ENCODE measurements at regions not wholly inside any gene's neighbourhood (a gene's known extent, or its start where the extent isn't known, plus 50 kb on each side); places are given as distances from the start of the nearest gene placed in this dataset.

DNA sequence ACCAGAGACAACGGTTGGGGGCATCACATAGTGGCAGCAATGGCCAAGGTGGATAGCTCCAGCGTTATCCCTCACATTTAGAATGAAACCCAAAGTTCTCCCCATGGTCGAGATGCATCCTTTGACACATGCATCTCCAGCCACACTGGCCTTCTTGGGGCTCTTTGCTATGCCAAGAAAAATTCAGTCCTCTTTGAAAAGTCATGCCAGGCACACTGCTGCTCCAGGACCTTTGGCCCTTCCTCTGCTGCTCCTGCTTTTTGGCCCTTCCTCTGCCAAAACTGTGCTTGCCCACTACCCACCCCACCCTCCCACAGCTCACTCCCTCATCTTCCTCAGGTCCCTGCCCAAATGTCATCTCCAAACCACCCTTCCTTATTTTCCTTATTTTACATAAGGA lies 106.4 kb downstream of the C1orf94 start:
- no peaks in the 10 kb centered on the region for H3K27me3 ChIP-seq (ENCODE audit: insufficient read depth, low read length, poor library complexity)
- ATAC-seq (ENCODE audit: insufficient read depth, low read depth), result no peak

GRCh38 chr1:34286511-34286910 lies 109.8 kb downstream of the C1orf94 start:
- DNase-seq, result no peak
- Histone ChIP-seq H3K36me3 (ENCODE audit: insufficient read depth, low read length) (no peaks in the 10 kb centered on the region), H3K4me3 (ENCODE audit: low read depth in 1 of 2, low read length in 2 of 2) (no peak overlapping the region), H3K79me2 (ENCODE audit: insufficient read depth, low read length) (no peaks in the 10 kb centered on the region), H3K9ac (ENCODE audit: low read depth, low read length) (no peak overlapping the region), H3K27ac (ENCODE audit: low read length) (no peak overlapping the region), H3K4me2 (ENCODE audit: insufficient read depth, low read length) (no peak overlapping the region), H3K9me3 (ENCODE audit: insufficient read depth, low read length, severe bottlenecking) (no peaks in the 10 kb centered on the region), H2AFZ (ENCODE audit: low read depth, low read length) (no peak overlapping the region), H3K27me3 (ENCODE audit: insufficient read depth, low read length, poor library complexity) (peaks cover 4% of the 10 kb centered on the region), H3K4me1 (ENCODE audit: insufficient read depth, low read length) (no peaks in the 10 kb centered on the region), H4K20me1 (ENCODE audit: insufficient read depth, low read length) (no peaks in the 10 kb centered on the region)
- TF ChIP-seq, protein P1, sequence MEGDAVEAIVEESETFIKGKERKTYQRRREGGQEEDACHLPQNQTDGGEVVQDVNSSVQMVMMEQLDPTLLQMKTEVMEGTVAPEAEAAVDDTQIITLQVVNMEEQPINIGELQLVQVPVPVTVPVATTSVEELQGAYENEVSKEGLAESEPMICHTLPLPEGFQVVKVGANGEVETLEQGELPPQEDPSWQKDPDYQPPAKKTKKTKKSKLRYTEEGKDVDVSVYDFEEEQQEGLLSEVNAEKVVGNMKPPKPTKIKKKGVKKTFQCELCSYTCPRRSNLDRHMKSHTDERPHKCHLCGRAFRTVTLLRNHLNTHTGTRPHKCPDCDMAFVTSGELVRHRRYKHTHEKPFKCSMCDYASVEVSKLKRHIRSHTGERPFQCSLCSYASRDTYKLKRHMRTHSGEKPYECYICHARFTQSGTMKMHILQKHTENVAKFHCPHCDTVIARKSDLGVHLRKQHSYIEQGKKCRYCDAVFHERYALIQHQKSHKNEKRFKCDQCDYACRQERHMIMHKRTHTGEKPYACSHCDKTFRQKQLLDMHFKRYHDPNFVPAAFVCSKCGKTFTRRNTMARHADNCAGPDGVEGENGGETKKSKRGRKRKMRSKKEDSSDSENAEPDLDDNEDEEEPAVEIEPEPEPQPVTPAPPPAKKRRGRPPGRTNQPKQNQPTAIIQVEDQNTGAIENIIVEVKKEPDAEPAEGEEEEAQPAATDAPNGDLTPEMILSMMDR (IDR thresholded peaks at IDR 0.05; ENCODE audit: borderline replicate concordance, extremely low read depth, low read length, poor library complexity, severe bottlenecking), result no peak
- no peak for ATAC-seq (ENCODE audit: insufficient read depth, low read depth)

More for the DNA sequence above, 106.4 kb downstream of the C1orf94 start:
- DNase-seq, result no peak
- Histone ChIP-seq H3K4me1 (ENCODE audit: insufficient read depth, low read length) (no peaks in the 10 kb centered on the region), H4K20me1 (ENCODE audit: insufficient read depth, low read length) (no peaks in the 10 kb centered on the region), H3K9ac (ENCODE audit: low read depth, low read length) (no peak overlapping the region), H3K4me3 (ENCODE audit: low read depth in 1 of 2, low read length in 2 of 2) (no peak overlapping the region), H2AFZ (ENCODE audit: low read depth, low read length) (no peak overlapping the region), H3K4me2 (ENCODE audit: insufficient read depth, low read length) (no peak overlapping the region), H3K27ac (ENCODE audit: low read length) (no peak overlapping the region), H3K9me3 (ENCODE audit: insufficient read depth, low read length, severe bottlenecking) (no peaks in the 10 kb centered on the region), H3K79me2 (ENCODE audit: insufficient read depth, low read length) (no peaks in the 10 kb centered on the region), H3K36me3 (ENCODE audit: insufficient read depth, low read length) (no peaks in the 10 kb centered on the region)
- TF ChIP-seq EZH2 (IDR thresholded peaks at IDR 0.05; ENCODE audit: borderline replicate concordance, low read depth, low read length, severe bottlenecking), result no peak
- TF ChIP-seq, protein P1 (IDR thresholded peaks at IDR 0.05; ENCODE audit: borderline replicate concordance, extremely low read depth, low read length, poor library complexity, severe bottlenecking), result no peak

- H3K79me2 ChIP-seq (ENCODE audit: insufficient read depth, low read length), result no peaks in the 10 kb centered on the region
- H4K20me1 ChIP-seq (ENCODE audit: insufficient read depth, low read length), result no peaks in the 10 kb centered on the region
- ATAC-seq (ENCODE audit: insufficient read depth, low read depth), result no peak
- H3K9ac ChIP-seq (ENCODE audit: low read depth, low read length), result no peak overlapping the region
- no peaks in the 10 kb centered on the region for H3K36me3 ChIP-seq (ENCODE audit: insufficient read depth, low read length)
- no peak overlapping the region for H3K4me2 ChIP-seq (ENCODE audit: insufficient read depth, low read length)
- no peak overlapping the region for H2AFZ ChIP-seq (ENCODE audit: low read depth, low read length)
- no peak for DNase-seq
- H3K27me3 ChIP-seq (ENCODE audit: insufficient read depth, low read length, poor library complexity), result peaks cover 4% of the 10 kb centered on the region
- no peak overlapping the region for H3K4me3 ChIP-seq (ENCODE audit: low read depth in 1 of 2, low read length in 2 of 2)
- H3K27ac ChIP-seq (ENCODE audit: low read length), result no peak overlapping the region
- no peaks in the 10 kb centered on the region for H3K4me1 ChIP-seq (ENCODE audit: insufficient read depth, low read length)
- TF ChIP-seq EZH2 (IDR thresholded peaks at IDR 0.05; ENCODE audit: borderline replicate concordance, low read depth, low read length, severe bottlenecking), result no peak
- TF ChIP-seq, protein P1 (IDR thresholded peaks at IDR 0.05; ENCODE audit: borderline replicate concordance, extremely low read depth, low read length, poor library complexity, severe bottlenecking), result no peak
- no peaks in the 10 kb centered on the region for H3K9me3 ChIP-seq (ENCODE audit: insufficient read depth, low read length, severe bottlenecking)
Measured at GRCh38 chr1:34290831-34291230, 114.1 kb downstream of the C1orf94 start.

- Histone ChIP-seq H4K20me1 (ENCODE audit: insufficient read depth, low read length) (no peaks in the 10 kb centered on the region), H2AFZ (ENCODE audit: low read depth, low read length) (no peak overlapping the region), H3K4me3 (ENCODE audit: low read depth in 1 of 2, low read length in 2 of 2) (no peak overlapping the region), H3K36me3 (ENCODE audit: insufficient read depth, low read length) (no peaks in the 10 kb centered on the region), H3K27ac (ENCODE audit: low read length) (no peak overlapping the region), H3K9ac (ENCODE audit: low read depth, low read length) (no peak overlapping the region), H3K4me2 (ENCODE audit: insufficient read depth, low read length) (no peak overlapping the region), H3K9me3 (ENCODE audit: insufficient read depth, low read length, severe bottlenecking) (no peaks in the 10 kb centered on the region), H3K27me3 (ENCODE audit: insufficient read depth, low read length, poor library complexity) (peaks cover 8% of the 10 kb centered on the region), H3K79me2 (ENCODE audit: insufficient read depth, low read length) (no peaks in the 10 kb centered on the region), H3K4me1 (ENCODE audit: insufficient read depth, low read length) (no peaks in the 10 kb centered on the region)
- ATAC-seq (ENCODE audit: insufficient read depth, low read depth) (no peak), DNase-seq (no peak)
- TF ChIP-seq, protein P1 (IDR thresholded peaks at IDR 0.05; ENCODE audit: borderline replicate concordance, extremely low read depth, low read length, poor library complexity, severe bottlenecking), result no peak
- no peak for TF ChIP-seq EZH2 (IDR thresholded peaks at IDR 0.05; ENCODE audit: borderline replicate concordance, low read depth, low read length, severe bottlenecking)
Measured at GRCh38 chr1:34292472-34292871, 115.8 kb downstream of the C1orf94 start.

All from DND-41 (cell line).